GM23338 (cell line): ENCODE measurements at regions not wholly inside any gene's neighbourhood (a gene's known extent, or its start where the extent isn't known, plus 50 kb on each side); places are given as distances from the start of the nearest gene placed in this dataset.

Experiments
- EZH2 ChIP-seq: fragments of 200-600 bp; sonication (generic); IDR thresholded peaks from one replicate; pipeline ENCODE4 v1.8.0; 2017; ENCODE audit warnings: antibody characterized with exemption, mild to moderate bottlenecking, low read depth; ENCODE audit not compliant: unreplicated experiment
- EZH2phosphoT487 ChIP-seq: fragments of 200-600 bp; sonication (generic); IDR thresholded peaks from one replicate; pipeline ENCODE4 v1.8.1; 2018; ENCODE audit warnings: antibody characterized with exemption; ENCODE audit not compliant: unreplicated experiment
- POLR2AphosphoS5 ChIP-seq: IDR thresholded peaks from 2 replicates; pipeline ENCODE4 v1.6.1; 2016; ENCODE audit warnings: antibody characterized with exemption, low read depth
- TF ChIP-seq, protein P1 (sequence below), 2 experiments: fragments of 200-600 bp in 1 of 2; sonication (generic) in 1 of 2; conservative IDR thresholded peaks; 2 replicates each; pipeline versions ENCODE4 v1.5.1 to v1.6.1; 2016 to 2017; ENCODE audit warnings: antibody characterized with exemption in 2 of 2, low read depth in 2 of 2, mild to moderate bottlenecking in 2 of 2, moderate library complexity in 1 of 2
- TF ChIP-seq, protein P2 (sequence below): IDR thresholded peaks from one replicate; pipeline ENCODE4 v1.6.1; 2018; ENCODE audit warnings: antibody characterized with exemption; ENCODE audit not compliant: unreplicated experiment

DNA sequence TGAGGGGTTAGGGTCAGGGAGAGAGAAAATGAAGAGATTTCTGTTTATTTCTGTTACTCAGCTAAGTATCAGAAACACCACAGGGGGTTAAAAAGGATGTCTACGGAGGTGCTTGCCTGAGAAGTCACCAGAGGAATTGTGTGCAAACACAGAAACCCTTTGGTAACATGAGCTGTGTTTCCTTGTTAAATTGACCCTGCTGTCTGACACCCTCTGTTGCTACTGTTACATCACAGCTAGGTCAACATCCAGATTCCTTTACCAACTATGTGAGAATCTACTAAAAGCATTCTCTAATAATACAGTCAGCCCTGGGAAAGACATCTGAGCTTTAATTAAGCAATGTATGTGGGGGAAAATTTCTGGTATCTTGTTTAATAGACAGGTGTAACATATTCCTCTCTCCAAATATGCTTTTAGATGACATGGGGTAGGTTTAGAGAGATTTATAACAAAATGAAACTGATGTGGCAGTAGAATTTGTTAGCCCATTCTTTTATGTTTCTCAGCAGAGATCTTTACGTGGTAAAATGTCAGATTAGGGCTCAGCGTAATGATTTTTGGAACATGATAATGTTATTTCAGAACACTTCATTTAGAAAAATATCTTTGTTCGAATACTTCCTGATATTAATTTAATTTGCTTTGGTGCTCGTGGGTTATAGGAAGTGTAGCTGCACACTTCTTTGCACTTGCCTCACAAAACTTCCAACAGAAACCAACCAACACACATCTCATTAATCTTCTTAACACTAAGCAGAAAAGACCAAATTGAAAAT is 168.0 kb upstream of the AHR start:
- TF ChIP-seq, protein P1, sequence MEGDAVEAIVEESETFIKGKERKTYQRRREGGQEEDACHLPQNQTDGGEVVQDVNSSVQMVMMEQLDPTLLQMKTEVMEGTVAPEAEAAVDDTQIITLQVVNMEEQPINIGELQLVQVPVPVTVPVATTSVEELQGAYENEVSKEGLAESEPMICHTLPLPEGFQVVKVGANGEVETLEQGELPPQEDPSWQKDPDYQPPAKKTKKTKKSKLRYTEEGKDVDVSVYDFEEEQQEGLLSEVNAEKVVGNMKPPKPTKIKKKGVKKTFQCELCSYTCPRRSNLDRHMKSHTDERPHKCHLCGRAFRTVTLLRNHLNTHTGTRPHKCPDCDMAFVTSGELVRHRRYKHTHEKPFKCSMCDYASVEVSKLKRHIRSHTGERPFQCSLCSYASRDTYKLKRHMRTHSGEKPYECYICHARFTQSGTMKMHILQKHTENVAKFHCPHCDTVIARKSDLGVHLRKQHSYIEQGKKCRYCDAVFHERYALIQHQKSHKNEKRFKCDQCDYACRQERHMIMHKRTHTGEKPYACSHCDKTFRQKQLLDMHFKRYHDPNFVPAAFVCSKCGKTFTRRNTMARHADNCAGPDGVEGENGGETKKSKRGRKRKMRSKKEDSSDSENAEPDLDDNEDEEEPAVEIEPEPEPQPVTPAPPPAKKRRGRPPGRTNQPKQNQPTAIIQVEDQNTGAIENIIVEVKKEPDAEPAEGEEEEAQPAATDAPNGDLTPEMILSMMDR (conservative IDR thresholded peaks at IDR 0.05; ENCODE audit: low read depth in 2 of 2) = no peak
- TF ChIP-seq EZH2phosphoT487 = no peak
- TF ChIP-seq, protein P2, sequence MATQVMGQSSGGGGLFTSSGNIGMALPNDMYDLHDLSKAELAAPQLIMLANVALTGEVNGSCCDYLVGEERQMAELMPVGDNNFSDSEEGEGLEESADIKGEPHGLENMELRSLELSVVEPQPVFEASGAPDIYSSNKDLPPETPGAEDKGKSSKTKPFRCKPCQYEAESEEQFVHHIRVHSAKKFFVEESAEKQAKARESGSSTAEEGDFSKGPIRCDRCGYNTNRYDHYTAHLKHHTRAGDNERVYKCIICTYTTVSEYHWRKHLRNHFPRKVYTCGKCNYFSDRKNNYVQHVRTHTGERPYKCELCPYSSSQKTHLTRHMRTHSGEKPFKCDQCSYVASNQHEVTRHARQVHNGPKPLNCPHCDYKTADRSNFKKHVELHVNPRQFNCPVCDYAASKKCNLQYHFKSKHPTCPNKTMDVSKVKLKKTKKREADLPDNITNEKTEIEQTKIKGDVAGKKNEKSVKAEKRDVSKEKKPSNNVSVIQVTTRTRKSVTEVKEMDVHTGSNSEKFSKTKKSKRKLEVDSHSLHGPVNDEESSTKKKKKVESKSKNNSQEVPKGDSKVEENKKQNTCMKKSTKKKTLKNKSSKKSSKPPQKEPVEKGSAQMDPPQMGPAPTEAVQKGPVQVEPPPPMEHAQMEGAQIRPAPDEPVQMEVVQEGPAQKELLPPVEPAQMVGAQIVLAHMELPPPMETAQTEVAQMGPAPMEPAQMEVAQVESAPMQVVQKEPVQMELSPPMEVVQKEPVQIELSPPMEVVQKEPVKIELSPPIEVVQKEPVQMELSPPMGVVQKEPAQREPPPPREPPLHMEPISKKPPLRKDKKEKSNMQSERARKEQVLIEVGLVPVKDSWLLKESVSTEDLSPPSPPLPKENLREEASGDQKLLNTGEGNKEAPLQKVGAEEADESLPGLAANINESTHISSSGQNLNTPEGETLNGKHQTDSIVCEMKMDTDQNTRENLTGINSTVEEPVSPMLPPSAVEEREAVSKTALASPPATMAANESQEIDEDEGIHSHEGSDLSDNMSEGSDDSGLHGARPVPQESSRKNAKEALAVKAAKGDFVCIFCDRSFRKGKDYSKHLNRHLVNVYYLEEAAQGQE = no peak
- no peak for TF ChIP-seq POLR2AphosphoS5
- TF ChIP-seq EZH2 = no peak
